ENCODE measurements at regions not wholly inside any gene's neighbourhood (a gene's known extent, or its start where the extent isn't known, plus 50 kb on each side); places are given as distances from the start of the nearest gene placed in this dataset.

GRCh38 chr1:23624440-23624839, 65.1 kb upstream of the ID3 start:
- no peak for DNase-seq (ENCODE audit: low read depth)

GRCh38 chr1:23622284-23622683, 63.0 kb upstream of the ID3 start:
- no peak overlapping the region for H3K4me3 ChIP-seq (ENCODE audit: low read depth, low read length)
- no peak for TF ChIP-seq CTCF (IDR thresholded peaks at IDR 0.05; ENCODE audit: insufficient read depth, low read length)
- no peak for DNase-seq (ENCODE audit: low read depth)

More at GRCh38 chr1:23624440-23624839, 65.1 kb upstream of the ID3 start:
- H3K4me3 ChIP-seq (ENCODE audit: low read depth, low read length), result no peak overlapping the region
- no peak for TF ChIP-seq CTCF (IDR thresholded peaks at IDR 0.05; ENCODE audit: insufficient read depth, low read length)

GRCh38 chr1:23620605-23621004, 61.3 kb upstream of the ID3 start:
- no peak for DNase-seq (ENCODE audit: low read depth)
- no peak overlapping the region for H3K4me3 ChIP-seq (ENCODE audit: low read depth, low read length)
- no peak for TF ChIP-seq CTCF (IDR thresholded peaks at IDR 0.05; ENCODE audit: insufficient read depth, low read length)

GRCh38 chr1:23619299-23620188, 60.2 kb upstream of the ID3 start:
- H3K4me3 ChIP-seq (ENCODE audit: low read depth, low read length), result no peak overlapping the region
- no peak for DNase-seq (ENCODE audit: low read depth)

GRCh38 chr1:23618586-23619083, 59.3 kb upstream of the ID3 start:
- H3K4me3 ChIP-seq (ENCODE audit: low read depth, low read length), result no peak overlapping the region
- DNase-seq (ENCODE audit: low read depth), result no peak
- no peak for TF ChIP-seq CTCF (IDR thresholded peaks at IDR 0.05; ENCODE audit: insufficient read depth, low read length)

More at GRCh38 chr1:23619299-23620188, 60.2 kb upstream of the ID3 start:
- no peak for TF ChIP-seq CTCF (IDR thresholded peaks at IDR 0.05; ENCODE audit: insufficient read depth, low read length)

GRCh38 chr1:23617084-23617521, 57.8 kb upstream of the ID3 start:
- H3K4me3 ChIP-seq (ENCODE audit: low read depth, low read length), result no peak overlapping the region
- TF ChIP-seq CTCF (IDR thresholded peaks at IDR 0.05; ENCODE audit: insufficient read depth, low read length), result no peak
- DNase-seq (ENCODE audit: low read depth), result no peak
